T-helper 2 cell treated with Interferon-gamma antibody and Interleukin-4, amounts not matched to agents 5 μg/mL and 100 μg/mL, for 36 hours (primary cell): ENCODE measurements at regions not wholly inside any gene's neighbourhood (a gene's known extent, or its start where the extent isn't known, plus 50 kb on each side); places are given as distances from the start of the nearest gene placed in this dataset.

Experiments used
- DNase-seq: peaks from one replicate; pipeline ENCODE4 v3.0.0; 2021; ENCODE audit warnings: low spot score
- H3K27ac Mint-ChIP-seq: one replicate; pipeline ENCODE4 v1.8.0; 2021; ENCODE audit warnings: mild to moderate bottlenecking, mixed read lengths
- H3K27me3 Mint-ChIP-seq: one replicate; pipeline ENCODE4 v1.8.0; 2021; ENCODE audit warnings: low read depth, mixed read lengths
- H3K36me3 Mint-ChIP-seq: one replicate; pipeline ENCODE4 v1.8.0; 2021; ENCODE audit warnings: low read depth, mixed read lengths
- H3K4me1 Mint-ChIP-seq: one replicate; pipeline ENCODE4 v1.8.0; 2021; ENCODE audit warnings: low read depth, mixed read lengths
- H3K4me3 Mint-ChIP-seq: one replicate; pipeline ENCODE4 v1.8.0; 2022; ENCODE audit warnings: mild to moderate bottlenecking, moderate library complexity, mixed read lengths
- H3K9me3 Mint-ChIP-seq: one replicate; pipeline ENCODE4 v1.8.0; 2021; ENCODE audit warnings: mixed read lengths

GRCh38 chr10:107771066-107771465 lies 606.6 kb upstream of the SORCS1 start:
- Mint-ChIP-seq H3K36me3 (no peaks in the 10 kb centered on the region), H3K4me3 (no peak overlapping the region), H3K27me3 (no peaks in the 10 kb centered on the region), H3K9me3 (peaks cover 26% of the 10 kb centered on the region), H3K4me1 (no peaks in the 10 kb centered on the region), H3K27ac (no peak overlapping the region)
- DNase-seq: no peak

GRCh38 chr10:107767185-107767584 lies 602.7 kb upstream of the SORCS1 start:
- H3K36me3 Mint-ChIP-seq: no peaks in the 10 kb centered on the region
- H3K4me3 Mint-ChIP-seq: no peak overlapping the region
- H3K4me1 Mint-ChIP-seq: no peaks in the 10 kb centered on the region
- H3K9me3 Mint-ChIP-seq: peaks cover 37% of the 10 kb centered on the region
- no peak for DNase-seq
- no peaks in the 10 kb centered on the region for H3K27me3 Mint-ChIP-seq
- no peak overlapping the region for H3K27ac Mint-ChIP-seq

DNA sequence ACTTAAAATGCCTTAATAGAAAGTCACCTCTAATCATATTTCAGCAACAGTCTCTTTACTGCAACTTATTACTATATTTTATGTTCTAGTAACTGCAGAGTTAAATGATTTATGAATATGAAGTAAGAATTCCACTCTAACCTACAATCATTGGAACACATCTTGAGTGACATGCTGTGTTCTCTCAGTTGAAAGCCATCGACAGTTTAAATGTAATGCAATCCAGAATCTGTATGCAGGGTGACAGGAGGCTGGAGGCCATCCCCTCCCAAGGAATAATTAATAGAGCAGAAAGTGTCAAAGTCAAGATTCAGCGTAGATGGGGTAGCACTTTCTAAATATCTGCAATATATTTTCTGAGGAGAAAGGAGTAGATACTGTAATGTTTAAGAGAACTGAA lies 590.3 kb upstream of the SORCS1 start:
- no peaks in the 10 kb centered on the region for H3K36me3 Mint-ChIP-seq
- no peaks in the 10 kb centered on the region for H3K27me3 Mint-ChIP-seq
- H3K4me3 Mint-ChIP-seq: no peak overlapping the region
- H3K9me3 Mint-ChIP-seq: peaks cover 14% of the 10 kb centered on the region
- DNase-seq: no peak
- H3K4me1 Mint-ChIP-seq: no peaks in the 10 kb centered on the region
- H3K27ac Mint-ChIP-seq: no peak overlapping the region

DNA sequence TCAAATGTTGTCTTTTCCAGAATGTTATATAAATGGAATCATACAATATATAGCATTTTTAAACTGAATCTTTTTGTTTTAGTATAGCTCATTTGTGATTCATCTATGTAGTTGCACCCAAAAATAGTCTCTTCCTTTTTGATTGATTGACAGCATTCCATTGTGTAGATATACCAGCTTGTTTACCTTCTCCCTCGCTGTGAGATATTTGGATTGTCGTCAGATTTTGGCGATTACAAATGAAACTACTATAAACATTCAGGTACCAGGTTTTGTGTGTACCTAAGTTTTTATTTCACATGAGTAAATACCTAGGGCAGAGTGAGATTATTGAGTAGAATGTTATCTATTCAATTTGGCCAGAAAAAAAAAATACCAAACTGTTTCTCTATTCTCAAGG lies 584.7 kb upstream of the SORCS1 start:
- H3K9me3 Mint-ChIP-seq: peaks cover 44% of the 10 kb centered on the region
- no peak overlapping the region for H3K27ac Mint-ChIP-seq
- no peak overlapping the region for H3K4me3 Mint-ChIP-seq
- no peaks in the 10 kb centered on the region for H3K36me3 Mint-ChIP-seq
- no peaks in the 10 kb centered on the region for H3K4me1 Mint-ChIP-seq
- H3K27me3 Mint-ChIP-seq: no peaks in the 10 kb centered on the region
- DNase-seq: no peak

- Mint-ChIP-seq H3K4me1 (no peaks in the 10 kb centered on the region), H3K27me3 (no peaks in the 10 kb centered on the region), H3K4me3 (no peak overlapping the region), H3K9me3 (peaks cover 44% of the 10 kb centered on the region), H3K36me3 (no peaks in the 10 kb centered on the region), H3K27ac (no peak overlapping the region)
- DNase-seq: no peak
Measured at GRCh38 chr10:107747851-107748250, 583.3 kb upstream of the SORCS1 start.

- Mint-ChIP-seq H3K36me3 (no peaks in the 10 kb centered on the region), H3K27ac (no peak overlapping the region), H3K27me3 (no peaks in the 10 kb centered on the region), H3K4me3 (no peak overlapping the region), H3K9me3 (peaks cover 35% of the 10 kb centered on the region), H3K4me1 (no peaks in the 10 kb centered on the region)
- no peak for DNase-seq
Measured at GRCh38 chr10:107741971-107742370, 577.5 kb upstream of the SORCS1 start.

- no peaks in the 10 kb centered on the region for H3K36me3 Mint-ChIP-seq
- H3K4me1 Mint-ChIP-seq: no peaks in the 10 kb centered on the region
- H3K27me3 Mint-ChIP-seq: no peaks in the 10 kb centered on the region
- H3K9me3 Mint-ChIP-seq: peaks cover 32% of the 10 kb centered on the region
- H3K27ac Mint-ChIP-seq: no peak overlapping the region
- no peak overlapping the region for H3K4me3 Mint-ChIP-seq
- DNase-seq: no peak
Measured at GRCh38 chr10:107740962-107741690, 576.6 kb upstream of the SORCS1 start.

DNA sequence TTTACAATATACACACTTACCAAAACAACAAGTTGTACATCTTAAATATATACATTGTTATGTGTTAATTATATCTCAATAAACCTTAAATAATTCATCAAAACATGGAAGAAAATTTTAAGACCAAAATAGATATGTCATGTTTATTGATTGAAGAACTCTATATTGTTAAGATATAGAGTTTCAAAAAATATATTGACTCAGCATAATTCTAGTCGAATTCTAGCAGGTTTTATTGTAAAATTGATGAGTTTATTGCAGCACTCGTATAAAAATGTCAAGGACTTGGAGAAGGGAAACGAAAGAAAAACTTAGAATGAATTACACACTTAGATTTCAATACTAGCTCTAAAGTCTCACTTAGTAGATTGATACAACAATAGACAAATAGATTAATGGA lies 575.4 kb upstream of the SORCS1 start:
- peaks cover 35% of the 10 kb centered on the region for H3K9me3 Mint-ChIP-seq
- H3K4me1 Mint-ChIP-seq: no peaks in the 10 kb centered on the region
- H3K27me3 Mint-ChIP-seq: no peaks in the 10 kb centered on the region
- DNase-seq: no peak
- no peak overlapping the region for H3K4me3 Mint-ChIP-seq
- H3K27ac Mint-ChIP-seq: no peak overlapping the region
- H3K36me3 Mint-ChIP-seq: no peaks in the 10 kb centered on the region

GRCh38 chr10:107733328-107734130 lies 569.0 kb upstream of the SORCS1 start:
- Mint-ChIP-seq H3K4me3 (no peak overlapping the region), H3K4me1 (no peaks in the 10 kb centered on the region), H3K27me3 (no peaks in the 10 kb centered on the region), H3K36me3 (no peaks in the 10 kb centered on the region), H3K27ac (no peak overlapping the region), H3K9me3 (peaks cover 71% of the 10 kb centered on the region)
- DNase-seq: no peak

DNA sequence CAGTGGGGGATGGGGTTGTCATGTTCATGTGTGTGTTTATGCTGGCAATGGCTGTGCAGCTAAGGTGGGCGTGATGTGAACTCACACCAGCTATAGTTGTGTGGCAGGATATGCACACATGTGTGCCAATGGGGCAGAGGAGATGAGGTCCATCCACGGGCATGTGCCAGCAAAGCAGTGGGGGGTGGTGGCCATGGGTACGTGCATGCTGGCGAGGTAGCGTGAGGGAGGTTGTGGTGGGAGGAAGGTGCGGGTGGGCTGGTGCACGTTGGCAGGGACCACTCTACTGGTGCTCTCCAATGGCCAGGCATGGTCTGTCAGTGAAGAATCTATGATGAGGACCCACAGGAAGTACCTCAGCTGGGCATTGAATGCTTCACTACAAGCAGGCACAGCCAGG lies 567.5 kb upstream of the SORCS1 start:
- Mint-ChIP-seq H3K9me3 (peaks cover 67% of the 10 kb centered on the region), H3K4me1 (no peaks in the 10 kb centered on the region), H3K36me3 (no peaks in the 10 kb centered on the region), H3K27me3 (no peaks in the 10 kb centered on the region), H3K27ac (no peak overlapping the region), H3K4me3 (no peak overlapping the region)
- DNase-seq: no peak

- H3K4me3 Mint-ChIP-seq: no peak overlapping the region
- H3K27ac Mint-ChIP-seq: no peak overlapping the region
- H3K36me3 Mint-ChIP-seq: no peaks in the 10 kb centered on the region
- DNase-seq: no peak
- peaks cover 64% of the 10 kb centered on the region for H3K9me3 Mint-ChIP-seq
- H3K4me1 Mint-ChIP-seq: no peaks in the 10 kb centered on the region
- no peaks in the 10 kb centered on the region for H3K27me3 Mint-ChIP-seq
Measured at GRCh38 chr10:107728807-107729206, 564.3 kb upstream of the SORCS1 start.

- no peak overlapping the region for H3K4me3 Mint-ChIP-seq
- no peak for DNase-seq
- no peak overlapping the region for H3K27ac Mint-ChIP-seq
- H3K36me3 Mint-ChIP-seq: no peaks in the 10 kb centered on the region
- H3K27me3 Mint-ChIP-seq: no peaks in the 10 kb centered on the region
- peaks cover 62% of the 10 kb centered on the region for H3K9me3 Mint-ChIP-seq
- H3K4me1 Mint-ChIP-seq: no peaks in the 10 kb centered on the region
Measured at GRCh38 chr10:107727767-107728317, 563.3 kb upstream of the SORCS1 start.

DNA sequence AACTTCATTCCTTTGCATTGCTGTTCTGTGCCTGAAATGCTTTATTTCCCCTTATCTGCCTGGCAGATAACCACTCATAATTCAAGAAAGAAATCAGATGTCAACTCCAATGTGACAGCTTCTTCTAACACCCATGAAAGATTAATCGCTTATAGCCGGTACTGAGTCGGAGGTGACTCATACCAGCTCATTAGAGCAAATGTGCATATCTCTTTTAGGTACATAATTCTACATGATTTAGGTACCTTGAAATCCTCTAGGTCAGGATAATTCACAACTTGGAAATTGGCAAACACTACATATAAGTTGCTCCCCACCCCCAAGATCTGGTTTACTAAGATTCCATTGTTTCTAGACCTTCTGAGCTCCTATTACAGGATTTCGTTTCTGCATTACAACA lies 554.4 kb upstream of the SORCS1 start:
- Mint-ChIP-seq H3K36me3 (no peaks in the 10 kb centered on the region), H3K27ac (no peak overlapping the region), H3K27me3 (no peaks in the 10 kb centered on the region), H3K9me3 (peaks cover 59% of the 10 kb centered on the region), H3K4me1 (no peaks in the 10 kb centered on the region), H3K4me3 (no peak overlapping the region)
- no peak for DNase-seq

DNA sequence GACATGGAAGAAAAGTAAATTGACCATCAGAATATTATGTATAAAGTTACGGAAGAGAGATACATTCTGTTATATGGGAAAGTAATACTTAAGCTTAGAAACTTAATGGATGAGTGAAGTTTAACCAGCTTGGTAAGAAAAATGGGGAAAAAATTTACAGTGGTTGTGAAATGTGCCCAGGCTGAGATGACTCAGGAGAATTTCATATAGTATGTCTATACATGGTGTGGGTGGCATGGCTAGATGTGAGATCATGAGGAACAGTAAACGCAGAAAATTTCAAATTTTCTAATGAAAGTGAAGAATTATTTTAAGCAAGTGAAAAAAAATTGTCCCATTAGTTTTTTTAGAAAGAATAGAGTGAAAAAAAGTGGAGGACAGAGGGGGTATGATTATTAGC lies 552.5 kb upstream of the SORCS1 start:
- H3K27ac Mint-ChIP-seq: no peak overlapping the region
- no peaks in the 10 kb centered on the region for H3K36me3 Mint-ChIP-seq
- DNase-seq: no peak
- no peak overlapping the region for H3K4me3 Mint-ChIP-seq
- H3K4me1 Mint-ChIP-seq: no peaks in the 10 kb centered on the region
- no peaks in the 10 kb centered on the region for H3K27me3 Mint-ChIP-seq
- peaks cover 50% of the 10 kb centered on the region for H3K9me3 Mint-ChIP-seq
